22Rv1 (cell line): ENCODE measurements at regions not wholly inside any gene's neighbourhood (a gene's known extent, or its start where the extent isn't known, plus 50 kb on each side); places are given as distances from the start of the nearest gene placed in this dataset.

Experiments used
- ZFX ChIP-seq: fragments of 450-650 bp; IDR thresholded peaks from 2 replicates; pipeline ENCODE4 v1.6.1; 2017; ENCODE audit warnings: antibody characterized with exemption, borderline replicate concordance
- TF ChIP-seq, protein P1 (sequence below): fragments of 450-650 bp; IDR thresholded peaks from 2 replicates; pipeline ENCODE4 v1.5.1; 2017; ENCODE audit warnings: mild to moderate bottlenecking

DNA sequence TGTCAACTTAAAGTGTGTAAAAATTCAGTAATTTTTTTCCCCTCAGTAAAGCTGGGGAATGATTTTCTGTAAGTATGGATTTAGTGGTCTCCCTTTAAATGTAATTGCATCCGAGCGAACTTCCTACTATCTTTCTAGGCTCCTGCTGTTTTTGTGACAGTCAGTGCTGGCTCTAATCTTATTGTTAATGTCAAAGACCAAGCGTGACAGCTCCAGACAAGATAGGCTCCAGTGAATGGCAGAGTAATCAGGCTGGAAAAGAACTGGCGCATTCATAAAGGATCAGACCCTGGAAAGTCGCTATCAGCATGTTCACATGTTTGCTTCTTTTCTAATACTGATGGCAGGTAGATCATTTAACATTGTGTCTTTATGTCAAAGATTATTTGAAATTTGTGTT is 908.0 kb upstream of the ATXN8OS start:
- TF ChIP-seq, protein P1, sequence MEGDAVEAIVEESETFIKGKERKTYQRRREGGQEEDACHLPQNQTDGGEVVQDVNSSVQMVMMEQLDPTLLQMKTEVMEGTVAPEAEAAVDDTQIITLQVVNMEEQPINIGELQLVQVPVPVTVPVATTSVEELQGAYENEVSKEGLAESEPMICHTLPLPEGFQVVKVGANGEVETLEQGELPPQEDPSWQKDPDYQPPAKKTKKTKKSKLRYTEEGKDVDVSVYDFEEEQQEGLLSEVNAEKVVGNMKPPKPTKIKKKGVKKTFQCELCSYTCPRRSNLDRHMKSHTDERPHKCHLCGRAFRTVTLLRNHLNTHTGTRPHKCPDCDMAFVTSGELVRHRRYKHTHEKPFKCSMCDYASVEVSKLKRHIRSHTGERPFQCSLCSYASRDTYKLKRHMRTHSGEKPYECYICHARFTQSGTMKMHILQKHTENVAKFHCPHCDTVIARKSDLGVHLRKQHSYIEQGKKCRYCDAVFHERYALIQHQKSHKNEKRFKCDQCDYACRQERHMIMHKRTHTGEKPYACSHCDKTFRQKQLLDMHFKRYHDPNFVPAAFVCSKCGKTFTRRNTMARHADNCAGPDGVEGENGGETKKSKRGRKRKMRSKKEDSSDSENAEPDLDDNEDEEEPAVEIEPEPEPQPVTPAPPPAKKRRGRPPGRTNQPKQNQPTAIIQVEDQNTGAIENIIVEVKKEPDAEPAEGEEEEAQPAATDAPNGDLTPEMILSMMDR, result no peak
- no peak for TF ChIP-seq ZFX
